Stimulated activated CD4-positive, alpha-beta T cell treated with anti-CD3 and anti-CD28 coated beads, Interleukin-4, amount 100 ng/mL, for 24 hours (primary cell): ENCODE measurements at regions not wholly inside any gene's neighbourhood (a gene's known extent, or its start where the extent isn't known, plus 50 kb on each side); places are given as distances from the start of the nearest gene placed in this dataset.
"Not testable (repeated sequence)": the region's sequence is repeated elsewhere in the genome, so short reads cannot be mapped to it uniquely, and the experiment has no call there.

Experiments
- DNase-seq: peaks from one replicate; pipeline ENCODE4 v3.0.0-alpha.2; 2020

DNA sequence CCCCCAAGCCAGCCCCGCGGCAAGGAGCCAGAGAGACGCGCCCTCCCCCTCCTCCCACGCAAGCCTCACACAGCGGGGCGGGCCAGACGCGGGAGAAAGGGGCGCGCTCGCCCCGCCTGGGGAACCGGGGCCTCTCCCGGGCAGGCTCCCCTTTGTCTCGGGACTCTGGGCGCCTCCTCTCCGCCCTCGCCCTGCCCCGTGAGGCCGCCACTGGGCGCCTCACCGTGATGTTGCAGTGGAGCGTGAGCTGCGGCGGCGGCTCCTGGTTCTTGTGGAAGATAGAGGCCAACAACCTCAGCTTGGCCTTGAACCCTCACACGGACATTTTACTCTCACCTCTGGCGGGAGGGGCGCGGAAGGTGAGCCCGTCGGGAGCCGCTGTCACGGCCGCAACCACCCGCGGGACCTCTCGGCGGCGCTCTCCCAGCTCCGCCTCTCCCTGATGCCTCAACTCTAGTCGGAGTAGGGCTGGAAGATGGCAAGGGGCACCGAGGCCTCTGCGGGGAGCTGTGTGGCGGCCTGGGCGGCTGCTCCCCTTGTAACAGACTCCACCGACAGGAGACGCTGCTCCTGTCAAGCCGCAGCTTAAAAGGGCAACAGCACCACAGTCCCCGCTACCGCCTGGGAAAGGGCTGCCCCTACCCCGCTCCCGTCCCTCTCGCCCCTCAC, 179.2 kb upstream of the ZSCAN2 start:
- not testable (repeated sequence) for DNase-seq

DNA sequence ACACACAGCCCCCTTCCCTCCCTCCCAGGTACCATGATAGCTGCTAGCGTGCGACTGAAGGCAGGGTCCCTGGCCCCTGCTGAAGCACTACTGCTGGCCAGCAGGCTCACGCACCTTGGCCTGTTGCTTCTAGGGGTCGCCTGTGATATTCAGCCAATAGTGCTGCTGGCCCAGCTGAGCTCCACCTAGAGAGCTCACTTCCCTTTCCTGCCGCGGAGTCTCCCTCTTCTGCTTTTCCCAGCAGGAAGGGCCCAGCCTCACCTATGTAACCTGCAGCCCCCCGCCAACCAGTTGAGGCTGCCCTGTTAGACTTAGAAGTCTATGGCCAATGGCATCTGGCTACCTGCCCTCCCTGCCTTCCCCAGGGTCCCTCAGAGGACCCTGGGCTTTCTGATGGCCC, 175.5 kb upstream of the ZSCAN2 start:
- not testable (repeated sequence) for DNase-seq

DNA sequence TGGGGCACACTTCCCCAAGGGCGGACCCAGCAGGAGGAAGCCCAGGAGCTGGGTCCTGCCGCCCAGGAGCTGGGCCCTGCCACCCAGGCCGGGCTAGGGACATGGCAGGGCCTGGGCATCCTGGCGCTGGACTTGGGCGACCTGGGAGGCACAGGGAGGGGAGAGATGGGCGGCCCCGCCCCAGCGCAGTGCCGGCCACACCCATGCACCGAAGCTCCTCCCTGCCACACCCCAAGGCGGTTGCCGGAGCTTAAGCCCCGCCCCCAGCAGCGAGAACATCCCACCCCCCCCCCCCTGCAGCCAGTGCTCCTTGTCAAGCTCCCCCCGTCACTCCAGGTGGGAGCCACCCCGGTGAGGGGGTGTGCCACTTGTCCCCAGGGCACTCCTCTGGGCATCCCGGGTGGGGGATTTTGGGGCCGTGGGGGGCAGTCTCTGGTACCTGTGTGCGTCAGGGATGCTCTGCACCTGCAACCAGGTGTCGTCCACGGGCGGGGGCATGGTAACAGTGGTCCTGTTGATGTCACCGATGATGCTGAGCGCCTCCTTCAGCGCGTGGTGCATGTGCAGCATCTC, 127.4 kb upstream of the ZSCAN2 start:
- DNase-seq = not testable (repeated sequence)

DNA sequence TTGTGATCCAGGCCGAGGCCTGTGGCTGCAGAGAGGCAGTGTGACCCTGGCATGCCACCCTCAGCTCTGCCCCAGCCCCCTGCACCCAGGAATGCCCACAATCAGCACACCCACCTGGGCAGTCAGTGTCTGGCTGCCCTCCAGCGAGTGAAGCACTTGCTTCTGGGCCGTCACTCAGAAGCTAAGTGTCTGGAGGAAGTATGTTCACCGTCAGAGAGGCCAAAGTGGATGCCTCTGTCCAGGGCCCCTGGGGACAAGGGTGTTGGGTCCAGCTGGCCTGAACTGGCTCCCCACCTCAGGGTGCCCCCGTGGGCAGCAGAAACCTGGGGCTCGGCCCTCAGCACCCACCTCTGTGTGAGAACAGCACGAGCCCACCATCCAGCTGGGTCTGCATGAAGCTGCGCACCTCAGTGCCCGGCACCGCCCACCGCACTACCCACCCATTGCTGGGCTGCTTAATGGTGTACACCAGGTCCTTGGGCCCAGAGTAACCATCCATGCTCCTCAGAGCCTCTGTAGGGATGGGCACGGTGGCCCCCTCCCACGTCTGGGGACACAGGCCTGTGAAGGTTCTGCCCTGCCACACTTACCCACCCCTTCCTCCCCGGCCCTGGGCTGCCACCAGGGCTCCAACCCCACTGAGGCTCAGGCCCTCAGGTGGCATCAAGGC, 124.3 kb upstream of the ZSCAN2 start:
- DNase-seq = not testable (repeated sequence)

GRCh38 chr15:84477550-84477949, 123.3 kb upstream of the ZSCAN2 start:
- not testable (repeated sequence) for DNase-seq

DNA sequence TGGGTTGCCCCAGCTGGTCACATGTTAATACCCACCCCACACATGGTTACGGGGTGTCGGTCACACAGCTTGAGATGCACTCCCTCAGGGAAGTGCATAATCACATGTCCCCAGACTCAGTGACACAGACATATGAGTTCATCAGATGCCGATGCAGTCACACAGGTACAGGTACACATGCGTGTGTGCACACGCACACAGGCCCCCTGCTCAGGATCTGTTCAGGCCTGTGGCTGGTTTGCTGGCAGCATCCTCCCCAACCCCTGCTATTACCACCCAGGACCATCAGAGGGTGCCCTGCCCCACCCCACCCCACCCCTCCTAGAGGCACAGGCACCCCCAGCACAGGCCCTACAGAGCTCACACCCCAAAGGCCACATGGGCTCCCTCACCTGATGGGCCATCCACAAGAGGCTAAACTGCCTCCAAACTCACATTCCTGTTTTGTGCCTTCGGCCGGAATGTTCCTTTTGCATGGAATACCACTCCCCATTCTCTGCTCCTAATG, 120.6 kb upstream of the ZSCAN2 start:
- DNase-seq = not testable (repeated sequence)

DNA sequence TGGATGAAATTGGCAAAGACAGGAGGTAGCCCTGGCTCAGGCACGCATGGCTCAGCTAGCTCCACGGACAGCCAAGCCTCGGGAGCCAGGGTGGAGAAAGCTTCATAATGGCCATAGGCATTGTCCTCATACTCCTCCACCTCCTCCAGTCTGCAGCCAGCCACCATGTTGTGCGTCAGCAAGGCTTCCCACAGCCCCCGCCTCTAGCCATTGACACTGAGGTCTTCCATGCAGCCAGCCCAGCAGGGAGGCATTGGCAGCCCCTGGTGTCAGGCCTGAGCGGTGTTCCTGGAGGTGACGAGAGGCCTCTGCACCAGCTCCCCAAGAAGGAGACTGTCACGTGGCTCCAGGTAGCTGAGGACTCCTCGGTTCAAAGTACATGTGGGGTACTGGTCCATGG, 117.0 kb upstream of the ZSCAN2 start:
- not testable (repeated sequence) for DNase-seq

- peak; percentile 14 for DNase-seq
Observed at GRCh38 chr15:84500165-84500889, 100.5 kb upstream of the ZSCAN2 start.

DNA sequence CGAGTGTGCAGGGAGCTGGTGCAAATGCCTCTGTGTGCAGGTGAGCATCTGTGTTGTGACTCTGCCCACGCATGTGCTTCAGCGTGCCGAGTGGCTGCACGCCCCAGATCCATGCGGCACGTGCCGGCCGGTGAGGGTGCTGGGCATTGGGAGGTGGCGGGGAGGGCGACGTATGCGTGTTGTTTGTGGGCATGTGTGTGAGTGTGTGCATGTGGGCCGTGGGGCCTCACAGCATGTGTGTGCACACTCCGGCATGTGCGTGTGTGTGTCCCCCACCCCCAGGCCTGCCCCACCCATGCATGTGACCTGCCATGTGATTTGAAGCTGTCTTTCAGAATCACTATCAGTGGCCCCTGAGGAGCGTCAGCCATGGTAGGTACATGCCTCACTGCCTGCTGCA, 97.7 kb upstream of the ZSCAN2 start:
- not testable (repeated sequence) for DNase-seq

GRCh38 chr15:84505552-84505951, 95.3 kb upstream of the ZSCAN2 start:
- DNase-seq = not testable (repeated sequence)

GRCh38 chr15:84512324-84512723, 88.5 kb upstream of the ZSCAN2 start:
- DNase-seq = not testable (repeated sequence)

DNA sequence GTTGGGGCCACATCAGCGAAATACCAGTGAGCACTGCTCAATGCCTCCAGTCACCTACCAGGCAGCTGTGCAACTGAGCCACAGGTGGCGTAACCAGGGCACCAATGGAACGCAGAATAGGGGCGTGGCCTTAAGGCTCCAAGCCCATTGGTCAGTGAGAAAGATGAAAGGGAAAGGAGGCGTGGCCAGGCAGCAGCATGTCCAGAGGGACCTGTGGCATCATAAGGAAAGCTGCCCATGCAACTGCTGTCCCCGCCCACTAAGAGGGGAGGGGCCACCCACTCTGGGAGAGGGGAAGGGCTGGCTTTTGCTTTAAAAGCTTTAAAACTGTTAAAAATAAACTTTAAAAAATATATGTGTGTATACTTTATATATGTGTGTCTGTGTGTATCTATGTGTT, 84.0 kb upstream of the ZSCAN2 start:
- not testable (repeated sequence) for DNase-seq

DNA sequence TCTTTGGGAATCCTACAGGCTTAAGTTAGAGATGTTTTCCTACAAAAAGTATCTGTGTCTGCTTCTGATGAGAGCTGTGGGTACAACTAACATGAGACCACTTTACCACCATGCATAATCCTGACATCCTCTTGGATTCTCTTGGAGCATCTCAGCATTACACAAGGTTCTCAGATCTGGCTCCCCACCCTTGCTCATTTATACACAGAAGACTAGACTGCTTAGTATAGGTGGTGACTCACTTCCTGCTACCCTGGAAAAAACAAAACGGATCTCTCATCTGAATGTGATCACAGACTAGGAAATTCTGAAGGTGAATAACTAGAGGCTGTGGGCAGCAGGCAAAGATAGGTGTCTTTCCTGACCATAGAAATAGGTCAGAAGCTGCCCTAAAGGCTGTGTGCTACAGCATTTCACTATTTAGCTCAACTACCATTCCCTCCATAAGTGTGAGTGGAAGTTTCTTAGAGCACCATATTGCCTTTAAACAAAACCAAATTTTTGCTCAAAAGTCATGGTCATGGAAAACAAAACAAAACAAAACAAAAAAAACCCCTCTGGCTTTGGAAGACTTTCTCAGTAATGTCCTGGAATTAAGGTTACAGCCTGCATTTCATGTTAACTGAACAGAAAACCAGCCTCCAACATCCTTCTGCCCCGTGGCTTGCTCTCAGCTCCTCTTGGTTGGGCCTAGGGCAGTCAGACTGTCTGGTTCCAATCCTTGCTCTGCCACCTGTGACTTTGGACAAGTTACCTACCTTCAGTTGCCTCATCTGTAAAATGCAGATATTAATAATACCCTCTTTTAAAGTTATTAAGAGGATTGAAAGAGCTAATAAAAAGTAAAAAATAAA, 75.1 kb upstream of the ZSCAN2 start:
- DNase-seq = peak; percentile 8

GRCh38 chr15:84530751-84531150, 70.1 kb upstream of the ZSCAN2 start:
- not testable (repeated sequence) for DNase-seq

DNA sequence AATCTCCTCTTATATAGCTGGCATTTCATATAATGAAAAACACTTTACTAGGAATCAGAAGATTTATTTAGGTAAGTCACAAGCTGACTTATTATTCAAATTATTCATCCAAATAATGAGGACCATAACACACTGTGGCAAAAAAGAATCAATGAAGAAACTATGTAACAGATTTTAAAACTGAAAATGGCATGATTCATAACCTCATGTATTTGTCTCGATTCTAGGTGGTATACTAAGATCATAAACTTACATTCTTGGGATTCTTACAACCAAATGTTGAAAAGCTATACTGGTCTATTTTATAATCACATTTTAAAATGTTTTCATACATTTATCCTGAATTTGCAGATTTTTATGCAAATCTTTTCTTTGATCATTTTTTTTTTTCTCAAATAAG, 69.6 kb upstream of the ZSCAN2 start:
- not testable (repeated sequence) for DNase-seq

- DNase-seq = not testable (repeated sequence)
Observed at GRCh38 chr15:84531709-84532367, 69.0 kb upstream of the ZSCAN2 start.

DNA sequence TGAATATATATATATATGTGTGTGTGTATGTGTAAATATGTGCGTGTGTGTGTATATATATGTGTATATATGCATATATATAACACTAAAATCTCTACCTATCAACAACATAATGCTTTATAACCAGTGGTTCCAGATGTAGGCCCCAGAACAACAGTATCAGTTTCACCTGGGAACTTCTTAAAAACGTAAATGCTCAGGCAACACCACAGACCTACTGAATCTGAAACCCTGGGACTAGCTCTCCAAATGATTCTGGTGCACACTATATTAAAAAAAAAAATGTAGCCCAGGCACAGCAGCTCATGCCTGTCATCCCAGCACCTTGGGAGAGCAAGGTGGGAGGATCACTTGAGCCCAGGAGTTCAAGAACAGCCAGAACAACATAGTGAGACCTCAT, 67.1 kb upstream of the ZSCAN2 start:
- DNase-seq = not testable (repeated sequence)

- not testable (repeated sequence) for DNase-seq
Observed at GRCh38 chr15:84534561-84535235, 66.1 kb upstream of the ZSCAN2 start.

- DNase-seq = not testable (repeated sequence)
Observed at GRCh38 chr15:84536181-84536580, 64.6 kb upstream of the ZSCAN2 start.

GRCh38 chr15:84544586-84544985, 56.2 kb upstream of the ZSCAN2 start:
- DNase-seq = not testable (repeated sequence)

- DNase-seq = not testable (repeated sequence)
Observed at GRCh38 chr15:84547150-84547549, 53.7 kb upstream of the ZSCAN2 start.
